ENCODE measurements at regions not wholly inside any gene's neighbourhood (a gene's known extent, or its start where the extent isn't known, plus 50 kb on each side); places are given as distances from the start of the nearest gene placed in this dataset.

DNA sequence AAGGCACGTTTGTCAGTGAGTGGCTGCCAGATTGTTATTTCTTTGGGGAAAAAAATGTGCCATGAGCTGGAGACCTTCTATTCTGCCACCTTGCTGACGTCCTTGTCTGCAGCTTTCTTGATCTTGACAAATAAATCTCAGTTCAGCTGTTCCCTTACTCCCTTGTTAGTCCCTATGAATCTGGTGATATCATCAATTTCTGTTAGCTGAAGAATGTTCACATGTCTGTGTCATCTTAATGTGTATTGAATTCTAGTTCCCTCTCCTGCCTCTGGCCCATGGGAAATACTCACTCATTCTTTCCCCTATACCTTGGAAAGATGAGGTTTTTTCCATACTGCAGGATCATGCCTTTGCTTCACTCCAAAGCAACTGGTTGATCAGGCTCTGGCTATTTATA, 649.9 kb upstream of the API5 start:
- H3K27me3 ChIP-seq (ENCODE audit: control insufficient read depth, insufficient read depth, low read length): no peaks in the 10 kb centered on the region
- TF ChIP-seq CTCF (IDR thresholded peaks at IDR 0.05; ENCODE audit: low read depth, low read length): no peak
- no peak for DNase-seq (ENCODE audit: low read depth, low spot score)
- H3K4me3 ChIP-seq (ENCODE audit: low read depth, low read length): no peak overlapping the region
- POLR2A ChIA-PET: no interaction called here
- CTCF ChIA-PET: no interaction called here
- peaks cover 19% of the 10 kb centered on the region; the same call in 1 of the 2 replicates for H3K9me3 ChIP-seq (ENCODE audit: control insufficient read depth, insufficient read depth, low read length)
- H3K27ac ChIP-seq (ENCODE audit: low read depth, low read length): no peak overlapping the region

- Histone ChIP-seq H3K4me3 (ENCODE audit: low read depth, low read length) (no peak overlapping the region), H3K27ac (ENCODE audit: low read depth, low read length) (no peak overlapping the region), H3K9me3 (ENCODE audit: control insufficient read depth, insufficient read depth, low read length) (peaks cover 9% of the 10 kb centered on the region; the same call in 1 of the 2 replicates), H3K27me3 (ENCODE audit: control insufficient read depth, insufficient read depth, low read length) (no peaks in the 10 kb centered on the region)
- no peak for DNase-seq (ENCODE audit: low read depth, low spot score)
- no peak for TF ChIP-seq CTCF (IDR thresholded peaks at IDR 0.05; ENCODE audit: low read depth, low read length)
- CTCF ChIA-PET: no interaction called here
- POLR2A ChIA-PET: no interaction called here
These were observed 642.4 kb upstream of the API5 start for GRCh38 chr11:42669248-42669976.

- H3K4me3 ChIP-seq (ENCODE audit: low read depth, low read length): no peak overlapping the region
- no peak for TF ChIP-seq CTCF (IDR thresholded peaks at IDR 0.05; ENCODE audit: low read depth, low read length)
- no peak for DNase-seq (ENCODE audit: low read depth, low spot score)
- H3K27me3 ChIP-seq (ENCODE audit: control insufficient read depth, insufficient read depth, low read length): no peaks in the 10 kb centered on the region
- H3K27ac ChIP-seq (ENCODE audit: low read depth, low read length): no peak overlapping the region
- ChIA-PET CTCF (no interaction called here), POLR2A (no interaction called here)
- H3K9me3 ChIP-seq (ENCODE audit: control insufficient read depth, insufficient read depth, low read length): no peaks in the 10 kb centered on the region; the same call in 1 of the 2 replicates
These were observed 637.4 kb upstream of the API5 start for GRCh38 chr11:42674436-42674835.

DNA sequence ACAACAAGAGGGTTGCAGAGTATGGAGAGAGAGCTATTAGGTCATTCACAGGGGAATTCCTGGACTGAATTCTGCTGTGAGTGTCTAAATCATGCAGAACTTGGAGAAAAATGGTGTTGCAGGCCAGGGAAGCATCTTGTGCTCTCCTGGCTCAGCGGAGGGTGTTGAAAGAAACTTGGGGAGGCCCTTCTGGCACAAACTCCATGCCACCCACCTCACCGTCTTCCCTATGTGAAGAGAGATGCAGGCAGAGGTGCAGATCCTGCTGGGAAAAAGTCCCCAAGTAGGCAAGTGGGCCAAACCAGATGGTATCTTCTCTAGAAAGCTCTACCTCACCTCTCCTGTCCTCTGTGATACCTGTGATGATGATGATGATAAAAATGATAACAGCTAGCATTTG, 604.3 kb upstream of the API5 start:
- H3K27ac ChIP-seq (ENCODE audit: low read depth, low read length): no peak overlapping the region
- CTCF ChIA-PET: no interaction called here
- no peak for TF ChIP-seq CTCF (IDR thresholded peaks at IDR 0.05; ENCODE audit: low read depth, low read length)
- POLR2A ChIA-PET: no interaction called here
- DNase-seq (ENCODE audit: low read depth, low spot score): no peak
- no peak overlapping the region for H3K4me3 ChIP-seq (ENCODE audit: low read depth, low read length)
- H3K9me3 ChIP-seq (ENCODE audit: control insufficient read depth, insufficient read depth, low read length): peaks cover 20% of the 10 kb centered on the region; the same call in 1 of the 2 replicates
- no peaks in the 10 kb centered on the region for H3K27me3 ChIP-seq (ENCODE audit: control insufficient read depth, insufficient read depth, low read length)

GRCh38 chr11:42709216-42709615, 602.6 kb upstream of the API5 start:
- TF ChIP-seq CTCF (IDR thresholded peaks at IDR 0.05; ENCODE audit: low read depth, low read length): no peak
- CTCF ChIA-PET: no interaction called here
- DNase-seq (ENCODE audit: low read depth, low spot score): no peak
- no peak overlapping the region for H3K27ac ChIP-seq (ENCODE audit: low read depth, low read length)
- POLR2A ChIA-PET: no interaction called here
- no peaks in the 10 kb centered on the region for H3K27me3 ChIP-seq (ENCODE audit: control insufficient read depth, insufficient read depth, low read length)
- H3K9me3 ChIP-seq (ENCODE audit: control insufficient read depth, insufficient read depth, low read length): peaks cover 20% of the 10 kb centered on the region; the same call in 1 of the 2 replicates
- H3K4me3 ChIP-seq (ENCODE audit: low read depth, low read length): no peak overlapping the region
